NT2/D1 (cell line): ENCODE measurements at regions not wholly inside any gene's neighbourhood (a gene's known extent, or its start where the extent isn't known, plus 50 kb on each side); places are given as distances from the start of the nearest gene placed in this dataset.

Source experiments
- DNase-seq: peaks from one replicate; pipeline ENCODE4 v3.0.0-alpha.2; 2011; ENCODE audit warnings: low read depth, low spot score
- H3K27me3 ChIP-seq: 2 replicates; pipeline ENCODE4 v1.6.0; 2011; ENCODE audit warnings: mild to moderate bottlenecking; ENCODE audit not compliant: insufficient read length, insufficient read depth
- H3K36me3 ChIP-seq: 2 replicates; pipeline ENCODE4 v1.6.1; 2011; ENCODE audit warnings: mild to moderate bottlenecking, low read length, mixed read lengths; ENCODE audit not compliant: insufficient read depth, insufficient read length
- H3K4me1 ChIP-seq: 2 replicates; pipeline ENCODE4 v1.5.1; 2011; ENCODE audit not compliant: insufficient read depth, insufficient read length
- H3K4me3 ChIP-seq: 2 replicates; pipeline ENCODE4 v1.5.1; 2011; ENCODE audit warnings: low read depth; ENCODE audit not compliant: insufficient read length
- H3K9ac ChIP-seq: 2 replicates; pipeline ENCODE4 v1.6.0; 2011; ENCODE audit warnings: low read depth; ENCODE audit not compliant: insufficient read length
- H3K9me3 ChIP-seq: 2 replicates; pipeline ENCODE4 v1.5.1; 2011; ENCODE audit warnings: mild to moderate bottlenecking, low read length; ENCODE audit not compliant: insufficient read depth
- SUZ12 ChIP-seq: IDR thresholded peaks from 2 replicates; pipeline ENCODE4 v1.6.1; 2011; ENCODE audit not compliant: insufficient read length, insufficient read depth; ENCODE audit errors: extremely low read depth
- YY1 ChIP-seq: IDR thresholded peaks from 2 replicates; pipeline ENCODE4 v1.6.1; 2011; ENCODE audit not compliant: insufficient read length, insufficient read depth
- ZNF274 ChIP-seq: IDR thresholded peaks from 2 replicates; pipeline ENCODE4 v1.6.1; 2011; ENCODE audit warnings: mild to moderate bottlenecking, low read depth, low read length

DNA sequence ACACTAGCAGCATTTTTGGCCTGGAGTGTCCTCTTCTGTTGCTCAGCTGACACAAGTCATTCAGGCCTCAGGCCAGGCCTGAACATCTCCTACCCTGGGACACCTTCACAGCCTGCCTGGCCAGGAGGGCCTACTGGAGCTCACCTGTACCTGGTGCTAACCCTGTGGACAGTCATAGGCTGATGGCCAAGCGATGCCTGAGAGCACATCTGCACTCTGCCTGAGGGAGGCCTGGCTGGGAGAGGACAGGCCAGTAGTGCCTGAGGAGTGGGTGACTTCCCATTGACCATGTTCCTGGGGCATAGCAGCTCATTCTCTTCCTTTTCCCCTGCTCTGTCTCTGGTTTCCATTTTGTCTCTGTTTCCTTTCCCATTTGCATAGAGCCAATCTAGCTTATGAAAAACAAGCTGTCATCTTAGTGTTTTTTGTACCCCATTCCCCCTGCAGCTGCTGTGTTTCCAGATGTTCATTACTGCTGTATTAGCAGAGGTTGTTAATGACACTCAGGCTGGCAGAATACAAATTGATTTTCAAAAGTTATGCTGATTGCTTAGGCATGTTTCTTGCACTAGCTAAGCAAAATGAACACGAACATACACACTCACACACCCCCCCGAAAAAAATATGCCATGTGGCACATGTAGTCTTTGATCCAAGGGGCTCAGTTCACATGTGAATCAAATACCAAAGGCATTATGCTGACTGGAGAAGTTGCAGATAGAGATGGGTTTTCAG is 149.7 kb upstream of the HS6ST1 start:
- Histone ChIP-seq H3K27me3 (no peaks in the 10 kb centered on the region), H3K4me3 (no peak overlapping the region), H3K9me3 (peaks cover 51% of the 10 kb centered on the region), H3K9ac (no peak overlapping the region), H3K4me1 (no peaks in the 10 kb centered on the region), H3K36me3 (no peaks in the 10 kb centered on the region)
- no peak for DNase-seq
- TF ChIP-seq SUZ12 (no peak), ZNF274 (no peak), YY1 (no peak)

DNA sequence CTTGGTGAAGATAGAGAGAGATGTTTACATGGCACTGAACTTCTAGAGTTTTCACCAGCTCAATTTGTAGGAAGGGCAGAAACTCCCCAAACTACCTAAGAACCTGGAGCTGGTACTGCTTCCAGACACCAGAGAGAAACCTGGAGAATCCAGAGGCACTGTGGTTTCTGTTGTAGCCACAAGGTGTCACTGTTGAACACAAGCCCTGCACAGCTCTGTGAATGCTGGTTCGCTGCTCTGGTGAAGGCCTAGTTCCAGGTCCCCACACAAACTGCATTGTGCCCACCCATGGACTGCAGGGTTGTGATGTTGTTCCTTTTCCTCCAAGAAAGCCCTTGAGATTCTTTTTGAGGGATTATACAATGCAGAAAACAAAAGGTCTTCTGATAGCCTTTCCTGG is 150.5 kb upstream of the HS6ST1 start:
- no peaks in the 10 kb centered on the region for H3K4me1 ChIP-seq
- DNase-seq: no peak

GRCh38 chr2:128469875-128470274 is 151.2 kb upstream of the HS6ST1 start:
- TF ChIP-seq ZNF274: no peak
- no peak for TF ChIP-seq SUZ12
- no peak for TF ChIP-seq YY1
- Histone ChIP-seq H3K4me1 (no peaks in the 10 kb centered on the region), H3K27me3 (no peaks in the 10 kb centered on the region), H3K9me3 (peaks cover 51% of the 10 kb centered on the region), H3K36me3 (no peaks in the 10 kb centered on the region), H3K9ac (no peak overlapping the region), H3K4me3 (no peak overlapping the region)
- DNase-seq: no peak

More for the DNA sequence above, 150.5 kb upstream of the HS6ST1 start:
- Histone ChIP-seq H3K4me3 (no peak overlapping the region), H3K9me3 (peaks cover 51% of the 10 kb centered on the region), H3K36me3 (no peaks in the 10 kb centered on the region), H3K9ac (no peak overlapping the region), H3K27me3 (no peaks in the 10 kb centered on the region)
- no peak for TF ChIP-seq SUZ12
- no peak for TF ChIP-seq YY1
- no peak for TF ChIP-seq ZNF274

GRCh38 chr2:128472789-128473174 is 154.1 kb upstream of the HS6ST1 start:
- no peaks in the 10 kb centered on the region for H3K36me3 ChIP-seq
- H3K4me1 ChIP-seq: no peaks in the 10 kb centered on the region
- no peak overlapping the region for H3K9ac ChIP-seq
- TF ChIP-seq ZNF274: no peak
- no peak for TF ChIP-seq SUZ12
- TF ChIP-seq YY1: no peak
- no peaks in the 10 kb centered on the region for H3K27me3 ChIP-seq
- H3K9me3 ChIP-seq: peaks cover 34% of the 10 kb centered on the region
- no peak overlapping the region for H3K4me3 ChIP-seq
- DNase-seq: no peak

DNA sequence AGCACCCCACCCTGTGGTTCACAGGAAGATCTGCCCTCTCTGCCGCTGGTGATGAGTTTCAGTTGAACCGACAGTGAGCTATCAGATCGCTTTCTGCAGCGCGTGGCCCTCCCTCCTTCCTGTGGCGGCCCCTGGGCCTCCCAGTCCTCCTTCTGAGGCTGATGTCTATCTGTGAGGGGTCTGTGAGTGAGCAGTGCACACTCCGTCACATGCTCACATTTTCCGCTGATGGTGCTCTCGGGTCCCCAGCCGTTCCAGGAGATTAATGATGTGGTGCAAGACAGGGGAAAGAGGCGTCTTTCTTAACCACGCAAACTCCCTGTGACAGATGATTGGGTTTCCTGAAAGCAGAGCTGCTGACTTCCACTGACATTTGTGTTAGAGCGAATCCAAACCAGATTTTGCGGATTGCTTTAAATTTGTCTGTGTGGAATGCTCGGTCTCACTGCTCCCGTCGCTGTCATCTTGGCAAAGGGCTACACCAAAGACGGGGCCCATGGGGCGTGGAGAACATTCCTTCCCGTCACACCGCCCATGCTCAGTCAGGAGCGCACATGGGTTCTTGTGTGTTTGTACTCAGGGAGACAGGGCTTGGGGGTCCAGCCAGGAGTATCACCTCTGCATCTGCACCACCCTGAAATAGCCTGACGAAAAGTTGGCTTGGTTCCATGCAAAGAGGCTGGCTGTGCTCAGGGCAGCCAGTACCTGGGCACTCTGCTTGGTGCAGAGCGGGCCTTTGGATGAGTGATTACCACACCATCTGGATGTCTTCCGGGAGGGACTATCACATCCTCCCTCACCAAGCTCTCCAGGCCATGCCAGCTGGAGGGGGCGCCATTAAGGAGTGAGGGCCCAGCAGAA is 154.7 kb upstream of the HS6ST1 start:
- no peak for TF ChIP-seq SUZ12
- TF ChIP-seq ZNF274: no peak
- TF ChIP-seq YY1: no peak
- Histone ChIP-seq H3K4me3 (no peak overlapping the region), H3K27me3 (no peaks in the 10 kb centered on the region), H3K36me3 (no peaks in the 10 kb centered on the region), H3K9ac (no peak overlapping the region), H3K9me3 (peaks cover 28% of the 10 kb centered on the region), H3K4me1 (no peaks in the 10 kb centered on the region)
- no peak for DNase-seq

DNA sequence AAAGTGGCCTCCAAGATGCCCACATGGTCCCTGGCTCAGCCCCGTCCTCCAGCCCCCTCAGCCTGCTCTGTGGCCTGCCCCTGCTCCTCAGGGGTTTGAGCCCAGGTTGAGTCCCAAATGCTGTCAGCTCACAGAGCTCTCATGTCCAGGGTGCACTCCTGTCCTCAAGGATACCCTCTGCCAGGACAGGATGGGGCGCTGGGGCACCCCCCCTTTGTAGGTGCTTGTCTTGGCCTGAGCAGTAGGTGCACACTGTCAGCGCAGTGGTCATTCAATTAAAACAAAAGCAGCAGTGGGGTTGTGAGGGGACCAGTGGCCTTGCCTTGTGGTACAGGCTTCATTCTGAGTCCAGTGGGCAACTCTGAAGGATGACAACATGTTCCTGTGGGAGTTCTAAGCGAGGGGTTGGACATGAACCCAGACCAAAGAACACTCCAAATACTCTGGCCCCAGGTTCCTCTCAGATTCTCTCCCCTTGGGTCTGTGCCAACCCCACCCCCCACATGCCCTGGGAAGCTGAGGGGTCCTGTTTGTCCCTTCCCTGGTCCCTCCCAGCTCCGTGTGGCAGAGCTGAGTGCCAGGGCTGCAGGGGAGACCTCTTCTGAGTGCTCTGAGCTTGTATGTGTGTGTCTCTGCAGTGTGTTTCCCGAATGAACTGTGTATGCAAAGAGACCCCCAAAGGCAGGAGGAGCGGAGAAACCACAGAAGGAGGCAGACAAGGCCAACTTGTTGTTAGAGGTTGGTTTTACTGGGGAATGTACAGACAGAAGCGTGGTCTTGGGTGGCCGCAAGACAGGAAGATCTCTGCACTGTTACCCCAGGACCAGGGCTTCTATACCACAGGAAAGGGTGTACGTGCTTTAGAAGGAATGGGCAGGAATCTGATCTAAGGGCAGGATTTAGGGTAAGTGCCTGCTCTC is 155.6 kb upstream of the HS6ST1 start:
- H3K27me3 ChIP-seq: no peaks in the 10 kb centered on the region
- no peak overlapping the region for H3K9ac ChIP-seq
- no peaks in the 10 kb centered on the region for H3K36me3 ChIP-seq
- H3K4me3 ChIP-seq: no peak overlapping the region
- no peaks in the 10 kb centered on the region for H3K4me1 ChIP-seq
- peaks cover 19% of the 10 kb centered on the region for H3K9me3 ChIP-seq
- TF ChIP-seq ZNF274 (no peak), YY1 (no peak), SUZ12 (no peak)
- DNase-seq: no peak
